ENCODE measurements at regions not wholly inside any gene's neighbourhood (a gene's known extent, or its start where the extent isn't known, plus 50 kb on each side); places are given as distances from the start of the nearest gene placed in this dataset.
"Not testable (repeated sequence)": the region's sequence is repeated elsewhere in the genome, so short reads cannot be mapped to it uniquely, and the experiment has no call there.

DNA sequence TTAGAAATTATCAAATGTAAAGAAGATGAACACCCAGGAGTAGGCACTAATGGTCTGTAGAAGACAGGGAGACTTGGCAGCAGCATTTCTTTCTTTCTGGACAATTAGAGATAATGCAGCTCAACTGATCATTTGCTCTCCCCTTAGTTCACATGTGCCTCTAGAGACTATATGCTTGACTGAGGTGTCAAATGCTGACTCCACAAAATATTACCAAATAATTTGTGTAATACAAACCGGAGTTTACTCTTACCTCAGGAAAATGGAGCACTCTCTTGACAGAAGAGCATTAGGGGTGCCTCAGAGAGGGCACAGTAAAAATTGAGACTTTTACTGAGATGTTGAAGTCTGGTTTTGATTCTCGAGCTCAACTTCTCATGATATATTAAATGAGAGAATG lies 131.8 kb downstream of the ATP6V1G3 start:
- DNase-seq, result no peak

- not testable (repeated sequence) for DNase-seq
These were observed 135.8 kb downstream of the ATP6V1G3 start for GRCh38 chr1:198404632-198405031.

DNA sequence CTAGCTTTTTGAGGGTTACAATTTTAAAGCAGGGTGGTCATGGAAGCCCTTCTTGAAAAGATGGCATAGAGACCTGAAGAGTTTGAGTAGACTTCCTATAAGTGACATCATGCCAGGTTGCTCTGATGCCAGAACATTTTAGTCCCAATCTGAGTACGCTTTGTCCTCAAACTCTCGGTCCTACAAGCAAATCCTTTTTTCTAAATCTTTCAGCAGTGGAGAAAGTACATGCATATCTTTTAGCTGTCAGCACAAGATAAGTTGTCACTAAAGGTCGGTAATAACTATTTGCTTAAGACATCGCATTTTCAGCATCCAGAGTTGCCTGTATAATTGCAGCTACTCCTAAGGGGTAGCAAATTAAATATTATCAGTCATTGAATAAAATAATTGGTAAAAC lies 140.4 kb downstream of the ATP6V1G3 start:
- DNase-seq, result no peak

- DNase-seq, result no peak
These were observed 141.0 kb downstream of the ATP6V1G3 start for GRCh38 chr1:198399452-198399851.

GRCh38 chr1:198397208-198397808 lies 143.2 kb downstream of the ATP6V1G3 start:
- DNase-seq, result no peak

GRCh38 chr1:198391393-198392020 lies 149.0 kb downstream of the ATP6V1G3 start:
- DNase-seq, result no peak

DNA sequence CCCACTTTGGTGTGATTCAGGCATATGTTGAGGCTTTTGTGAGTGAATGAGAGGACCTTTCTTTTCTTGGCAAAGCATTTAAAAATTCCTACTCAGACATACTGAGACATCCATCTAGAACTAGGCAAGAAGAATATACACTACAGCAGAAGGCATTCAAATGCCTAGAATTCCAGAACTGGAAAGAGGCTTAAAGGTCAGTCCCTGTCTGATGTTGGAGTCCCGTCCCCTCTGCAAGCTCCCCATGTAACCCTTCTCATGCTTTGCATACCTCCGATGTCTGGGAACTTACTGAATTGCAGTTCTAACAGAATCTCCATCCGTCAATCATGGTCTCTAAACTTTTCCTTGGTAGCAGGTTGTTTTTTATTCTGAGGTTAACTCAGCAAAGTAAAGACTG lies 152.9 kb downstream of the ATP6V1G3 start:
- DNase-seq, result no peak

DNA sequence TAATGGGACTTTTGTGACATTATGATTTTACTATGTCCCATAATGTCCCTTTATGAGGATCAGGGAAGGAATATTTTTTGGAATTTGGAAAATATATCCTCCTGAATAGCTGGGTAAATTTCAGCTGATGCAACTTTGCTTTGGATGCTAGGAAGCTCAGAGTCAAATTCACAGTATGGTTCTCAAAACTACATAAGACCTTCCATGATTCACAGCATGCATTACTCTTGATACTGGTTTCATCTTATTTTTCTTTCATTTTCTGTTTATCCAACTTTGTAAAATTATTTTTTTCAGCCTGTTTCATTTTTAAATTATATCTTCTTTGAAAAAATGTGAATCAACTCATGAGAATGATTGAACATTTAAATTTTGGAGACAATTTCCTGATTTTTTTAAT lies 160.2 kb downstream of the ATP6V1G3 start:
- DNase-seq, result no peak

DNA sequence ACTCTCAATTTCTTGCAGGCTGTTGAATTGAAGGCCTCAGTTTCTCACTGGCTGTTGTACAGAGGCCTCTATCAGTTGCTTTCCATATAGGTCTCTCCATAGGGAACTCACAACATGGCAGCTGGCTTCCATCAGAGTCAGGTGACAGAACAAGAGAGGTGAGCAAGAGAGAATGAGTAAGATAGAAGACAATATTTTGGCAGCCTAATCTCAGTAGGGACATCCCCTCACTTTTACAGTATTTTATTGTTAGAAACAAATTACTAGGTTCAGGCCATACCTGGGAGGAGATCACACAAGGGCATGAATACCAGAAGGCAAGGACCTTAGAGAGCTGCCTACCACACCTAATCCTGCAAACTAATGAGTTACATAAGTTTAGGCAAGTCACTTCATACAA lies 162.8 kb downstream of the ATP6V1G3 start:
- DNase-seq, result no peak

GRCh38 chr1:198374288-198374687 lies 166.2 kb downstream of the ATP6V1G3 start:
- DNase-seq, result no peak

- DNase-seq, result no peak
These were observed 167.1 kb downstream of the ATP6V1G3 start for GRCh38 chr1:198373376-198373775.

All from hematopoietic multipotent progenitor cell treated with erythropoietin and hydrocortisone succinate and interleukin-3 and kit ligand, for 6 days (in vitro differentiated cells).